GM06990 (cell line): ENCODE measurements at regions not wholly inside any gene's neighbourhood (a gene's known extent, or its start where the extent isn't known, plus 50 kb on each side); places are given as distances from the start of the nearest gene placed in this dataset.

Experiments
- DNase-seq: peaks from one replicate; pipeline ENCODE4 v3.0.0-alpha.2; 2011; ENCODE audit not compliant: insufficient read length; ENCODE audit errors: extremely low read depth
- H3K27me3 ChIP-seq: replicated peaks from 2 replicates; pipeline ENCODE4 v1.6.0; 2011; ENCODE audit warnings: low read length; ENCODE audit not compliant: control insufficient read depth, insufficient read depth
- H3K36me3 ChIP-seq: 2 replicates; pipeline ENCODE4 v1.5.1; 2011; ENCODE audit warnings: low read length; ENCODE audit not compliant: control insufficient read depth, insufficient read depth
- H3K4me3 ChIP-seq: replicated peaks from 2 replicates; pipeline ENCODE4 v1.5.1; 2011; ENCODE audit warnings: low read depth, mild to moderate bottlenecking, control low read depth, low read length
- TF ChIP-seq, protein P1 (sequence below): IDR thresholded peaks from 2 replicates; pipeline ENCODE4 v1.5.1; 2011; ENCODE audit warnings: low read length, control low read depth, mild to moderate bottlenecking, inconsistent platforms; ENCODE audit not compliant: insufficient read depth, poor library complexity, severe bottlenecking

DNA sequence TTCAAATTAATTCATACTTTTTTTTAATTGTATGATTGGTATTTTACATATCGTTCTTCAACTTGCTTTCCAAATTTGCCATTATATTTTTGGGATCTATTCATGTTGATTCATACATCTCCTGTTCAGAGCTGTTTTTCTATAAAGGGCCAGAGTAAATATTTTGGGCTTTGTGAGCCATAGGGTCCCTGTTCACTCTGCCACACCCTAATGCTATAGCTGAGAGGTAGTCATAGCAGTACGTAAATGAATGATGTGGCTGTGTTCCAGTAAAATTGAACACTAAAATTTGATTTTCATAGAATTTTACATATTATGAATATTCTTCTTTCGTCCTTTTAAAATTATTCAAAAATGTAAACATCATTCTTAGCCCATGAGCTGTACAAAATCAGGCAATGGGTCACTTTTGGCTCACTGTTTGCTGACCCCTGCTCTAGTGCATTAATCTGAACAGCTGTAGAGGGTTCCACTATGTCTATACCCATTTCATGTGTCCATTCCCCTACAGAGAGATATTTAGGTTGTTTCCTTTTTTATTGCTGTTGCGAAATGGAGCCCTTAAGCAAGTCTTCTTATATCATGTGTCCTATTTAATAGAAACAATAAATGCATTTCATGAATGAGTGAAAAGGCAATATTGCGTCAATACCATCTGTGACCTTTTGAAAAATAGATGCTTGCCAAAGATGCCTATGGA lies 136.4 kb upstream of the SALL4 start:
- no peak for DNase-seq
- Histone ChIP-seq H3K36me3 (no peaks in the 10 kb centered on the region), H3K4me3 (no peak overlapping the region), H3K27me3 (no peaks in the 10 kb centered on the region)
- TF ChIP-seq, protein P1, sequence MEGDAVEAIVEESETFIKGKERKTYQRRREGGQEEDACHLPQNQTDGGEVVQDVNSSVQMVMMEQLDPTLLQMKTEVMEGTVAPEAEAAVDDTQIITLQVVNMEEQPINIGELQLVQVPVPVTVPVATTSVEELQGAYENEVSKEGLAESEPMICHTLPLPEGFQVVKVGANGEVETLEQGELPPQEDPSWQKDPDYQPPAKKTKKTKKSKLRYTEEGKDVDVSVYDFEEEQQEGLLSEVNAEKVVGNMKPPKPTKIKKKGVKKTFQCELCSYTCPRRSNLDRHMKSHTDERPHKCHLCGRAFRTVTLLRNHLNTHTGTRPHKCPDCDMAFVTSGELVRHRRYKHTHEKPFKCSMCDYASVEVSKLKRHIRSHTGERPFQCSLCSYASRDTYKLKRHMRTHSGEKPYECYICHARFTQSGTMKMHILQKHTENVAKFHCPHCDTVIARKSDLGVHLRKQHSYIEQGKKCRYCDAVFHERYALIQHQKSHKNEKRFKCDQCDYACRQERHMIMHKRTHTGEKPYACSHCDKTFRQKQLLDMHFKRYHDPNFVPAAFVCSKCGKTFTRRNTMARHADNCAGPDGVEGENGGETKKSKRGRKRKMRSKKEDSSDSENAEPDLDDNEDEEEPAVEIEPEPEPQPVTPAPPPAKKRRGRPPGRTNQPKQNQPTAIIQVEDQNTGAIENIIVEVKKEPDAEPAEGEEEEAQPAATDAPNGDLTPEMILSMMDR, result no peak

DNA sequence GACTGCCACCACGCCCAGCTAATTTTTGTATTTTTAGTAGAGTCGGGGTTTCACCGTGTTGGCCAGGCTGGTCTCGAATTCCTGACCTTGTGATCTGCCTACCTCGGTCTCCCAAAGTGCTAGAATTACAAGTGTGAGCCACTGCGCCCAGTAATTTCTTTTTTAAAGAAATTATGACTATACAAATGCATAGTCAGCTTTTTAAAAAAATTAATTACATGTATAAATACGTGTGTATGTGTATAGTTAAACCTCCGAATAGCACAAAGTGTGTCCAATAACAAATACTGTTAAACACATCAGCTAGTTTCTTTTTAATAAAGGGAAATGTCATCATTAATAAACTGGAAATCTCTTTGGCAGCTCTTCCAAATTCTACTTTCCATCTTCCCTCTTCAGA lies 135.5 kb upstream of the SALL4 start:
- H3K4me3 ChIP-seq, result no peak overlapping the region
- no peaks in the 10 kb centered on the region for H3K36me3 ChIP-seq
- no peak for DNase-seq
- TF ChIP-seq, protein P1, result no peak
- no peaks in the 10 kb centered on the region for H3K27me3 ChIP-seq

DNA sequence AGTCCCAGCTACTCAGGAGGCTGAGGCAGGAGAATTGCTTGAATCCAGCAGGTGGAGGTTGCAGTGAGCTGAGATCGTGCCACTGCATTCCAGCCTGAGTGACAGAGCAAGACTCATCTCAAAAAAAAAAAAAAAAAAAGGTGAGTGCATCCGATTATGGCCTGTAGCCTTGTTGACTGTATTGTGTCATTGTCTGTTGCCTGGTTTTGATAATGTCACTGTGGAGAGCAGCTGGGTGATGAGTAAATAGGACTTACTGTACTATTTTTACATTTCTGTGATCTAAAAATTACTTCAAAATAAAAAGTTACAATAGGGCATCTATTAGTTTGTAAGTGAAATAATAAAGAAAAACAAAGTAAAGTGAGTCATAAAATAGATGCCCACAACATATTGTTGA lies 134.1 kb upstream of the SALL4 start:
- H3K4me3 ChIP-seq, result no peak overlapping the region
- no peak for DNase-seq
- no peaks in the 10 kb centered on the region for H3K27me3 ChIP-seq
- TF ChIP-seq, protein P1, result no peak
- H3K36me3 ChIP-seq, result no peaks in the 10 kb centered on the region

DNA sequence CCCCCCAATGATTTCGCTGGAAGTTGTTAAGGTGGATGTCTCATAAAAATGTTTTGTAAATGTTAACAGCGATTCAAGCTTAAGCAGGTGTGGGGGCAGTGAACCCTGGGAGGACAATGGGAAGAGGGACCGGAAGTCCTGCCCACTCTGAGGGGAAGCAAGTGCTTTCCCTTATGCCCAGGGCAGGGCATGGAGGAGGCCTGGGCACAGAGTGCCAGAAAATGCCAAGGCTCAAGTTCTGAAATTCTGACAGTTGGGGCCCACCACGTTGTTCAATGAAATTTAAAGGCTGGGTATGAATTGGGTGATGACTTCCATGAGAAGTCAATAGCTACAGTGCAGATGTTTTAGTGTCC lies 132.7 kb upstream of the SALL4 start:
- TF ChIP-seq, protein P1, result no peak
- DNase-seq, result no peak
- H3K27me3 ChIP-seq, result no peaks in the 10 kb centered on the region
- H3K36me3 ChIP-seq, result no peaks in the 10 kb centered on the region
- no peak overlapping the region for H3K4me3 ChIP-seq

DNA sequence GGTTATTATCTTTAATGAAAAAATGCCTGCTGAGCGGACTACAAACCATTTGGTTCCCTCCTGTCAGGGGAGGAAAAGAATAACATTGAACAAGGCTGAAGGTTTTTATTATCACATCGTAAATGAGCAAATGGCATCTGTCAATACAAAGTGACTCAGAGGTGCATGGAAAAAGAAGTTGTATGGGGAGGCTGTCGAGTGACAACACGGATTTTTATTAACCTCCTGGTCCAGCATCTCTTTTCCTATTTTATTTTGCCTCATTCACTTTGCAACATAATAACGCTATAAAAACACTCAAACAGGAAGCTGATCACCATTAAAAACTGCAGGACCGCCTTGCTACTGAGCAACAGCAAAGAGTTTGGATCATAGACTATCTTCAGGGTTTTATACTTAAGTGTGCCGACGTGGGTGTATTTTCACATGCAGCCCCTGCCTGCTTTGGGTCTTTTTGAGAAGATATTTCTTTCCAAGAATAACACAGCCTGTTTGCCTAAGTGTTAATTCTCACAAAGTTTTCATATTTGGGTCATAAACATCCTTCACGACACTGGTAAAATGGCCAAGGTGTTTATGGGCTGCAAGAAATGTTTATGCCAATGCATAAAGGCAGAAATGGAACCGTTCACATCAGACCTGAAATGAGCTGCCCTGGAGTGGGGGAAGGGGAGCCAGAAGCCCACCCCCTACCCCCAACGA lies 132.1 kb upstream of the SALL4 start:
- TF ChIP-seq, protein P1, result no peak
- no peaks in the 10 kb centered on the region for H3K36me3 ChIP-seq
- DNase-seq, result no peak
- H3K27me3 ChIP-seq, result no peaks in the 10 kb centered on the region
- H3K4me3 ChIP-seq, result no peak overlapping the region
